A673 (cell line): ENCODE measurements at regions not wholly inside any gene's neighbourhood (a gene's known extent, or its start where the extent isn't known, plus 50 kb on each side); places are given as distances from the start of the nearest gene placed in this dataset.

Source experiments
- BruUV-seq: library from RNA; stranded (reverse); fragments of 400-500 nt; replicated peaks from 2 replicates; lab custom pipeline; 2021; lab: Mats Ljungman, UMichigan
- CTCF ChIA-PET: fragments of 300-600 bp; sonication (Branson Sonifier 250); formaldehyde crosslinking; loops from one replicate; lab custom pipeline; 2022; ENCODE audit warnings: antibody characterized with exemption; lab: Charles Lee
- POLR2A ChIA-PET: fragments of 300-600 bp; sonication (Branson Sonifier 250); formaldehyde crosslinking; loops from one replicate; lab custom pipeline; 2022; ENCODE audit warnings: antibody characterized with exemption; ENCODE audit not compliant: low non-redundant PET; lab: Charles Lee
- DNase-seq: peaks from one replicate; pipeline ENCODE4 v3.0.0-alpha.2; 2015; ENCODE audit warnings: low spot score
- H3K27ac ChIP-seq: fragments of 200-600 bp; sonication (generic); 2 replicates; pipeline ENCODE4 v1.5.1; 2016; ENCODE audit warnings: mixed run types, low read depth, mild to moderate bottlenecking, mixed read lengths, antibody characterized with exemption, low read length; ENCODE audit not compliant: poor library complexity, severe bottlenecking
- H3K27me3 ChIP-seq: fragments of 200-600 bp; sonication (generic); replicated peaks from 2 replicates; pipeline ENCODE4 v1.6.1; 2017; ENCODE audit warnings: mixed run types, low read depth, mild to moderate bottlenecking, mixed read lengths, antibody characterized with exemption, low read length; ENCODE audit not compliant: insufficient read depth, poor library complexity
- H3K36me3 ChIP-seq: fragments of 200-600 bp; sonication (generic); 2 replicates; pipeline ENCODE4 v1.6.1; 2016; ENCODE audit warnings: mixed run types, mild to moderate bottlenecking, mixed read lengths, antibody characterized with exemption, low read length; ENCODE audit not compliant: insufficient read depth, poor library complexity, severe bottlenecking
- H3K4me1 ChIP-seq: fragments of 200-600 bp; sonication (generic); 2 replicates; pipeline ENCODE4 v1.6.1; 2017; ENCODE audit warnings: mixed run types, mild to moderate bottlenecking, mixed read lengths, antibody characterized with exemption, low read length; ENCODE audit not compliant: insufficient read depth, poor library complexity, severe bottlenecking
- H3K4me3 ChIP-seq: fragments of 200-600 bp; sonication (generic); 2 replicates; pipeline ENCODE4 v1.5.1; 2016; ENCODE audit warnings: low read depth, mixed run types, mild to moderate bottlenecking, mixed read lengths, low read length; ENCODE audit not compliant: poor library complexity, severe bottlenecking
- H3K9me3 ChIP-seq: fragments of 200-600 bp; sonication (generic); 2 replicates; pipeline ENCODE4 v1.6.1; 2016; ENCODE audit warnings: mixed run types, low read depth, mild to moderate bottlenecking, mixed read lengths, antibody characterized with exemption, low read length; ENCODE audit not compliant: poor library complexity, severe bottlenecking
- EZH2 ChIP-seq: fragments of 200-600 bp; sonication (generic); IDR thresholded peaks from 2 replicates; pipeline ENCODE4 v1.6.1; 2017; ENCODE audit warnings: borderline replicate concordance, low read depth, mild to moderate bottlenecking, mixed read lengths, antibody characterized with exemption, low read length; ENCODE audit not compliant: poor library complexity, severe bottlenecking
- intact Hi-C: fragments of 100-400 bp; cut with micrococcal nuclease; formaldehyde crosslinking; loops from one replicate; pipeline ENCODE4 v1.10.0; 2022; ENCODE audit not compliant: unreplicated experiment
- TF ChIP-seq, protein P1 (sequence below): fragments of 300-800, 200-600 bp; sonication (generic); conservative IDR thresholded peaks from 2 replicates; pipeline ENCODE4 v1.5.1; 2017; ENCODE audit warnings: low read depth, mild to moderate bottlenecking, antibody characterized with exemption, low read length, moderate library complexity, mixed read lengths

DNA sequence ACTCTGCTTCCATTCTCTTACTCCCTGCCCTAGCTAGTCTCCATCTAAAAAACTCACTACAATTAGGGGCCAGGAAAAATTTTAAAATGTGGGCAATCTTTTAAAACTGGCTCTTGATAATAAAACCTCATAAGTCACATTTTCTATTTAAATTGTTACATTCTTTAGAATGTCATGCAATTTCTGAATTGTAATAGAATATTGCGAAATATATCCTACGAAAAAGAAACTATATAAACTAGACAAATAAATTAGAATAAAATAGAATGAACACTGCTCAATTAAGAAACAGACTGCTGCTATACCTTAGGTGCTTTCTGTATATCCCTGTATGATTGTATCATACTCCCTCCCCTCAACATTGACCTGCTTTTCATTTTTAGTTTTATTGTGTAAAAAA is 826.0 kb downstream of the IGSF11 start:
- H3K4me3 ChIP-seq: no peak overlapping the region
- no peaks in the 10 kb centered on the region for H3K27me3 ChIP-seq
- CTCF ChIA-PET: no interaction called here
- no peaks in the 10 kb centered on the region for H3K36me3 ChIP-seq
- no TSS peak for BruUV-seq
- intact Hi-C loops: no loop called here
- H3K27ac ChIP-seq: no peak overlapping the region
- POLR2A ChIA-PET: no interaction called here
- no peaks in the 10 kb centered on the region for H3K4me1 ChIP-seq
- DNase-seq: no peak
- no peak for TF ChIP-seq EZH2
- H3K9me3 ChIP-seq: no peaks in the 10 kb centered on the region

DNA sequence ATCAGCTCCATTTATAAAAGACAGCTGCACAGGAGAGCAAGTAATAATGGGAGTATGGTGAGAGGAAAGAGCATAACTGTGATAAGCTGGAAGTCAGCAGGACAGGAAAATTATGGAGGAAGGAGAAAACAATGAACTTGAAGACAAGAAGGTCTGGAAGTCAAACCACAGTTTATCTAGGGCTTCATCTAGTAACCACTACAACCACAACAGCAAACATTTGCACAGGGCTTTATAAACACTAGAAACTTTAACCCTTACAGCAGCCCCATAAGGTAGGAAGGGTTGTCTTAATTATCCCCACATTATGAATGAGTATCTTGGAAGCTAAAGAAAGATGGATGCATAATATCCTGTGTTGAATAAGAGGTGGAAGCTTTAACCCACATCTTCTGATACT is 820.8 kb downstream of the IGSF11 start:
- no peak for DNase-seq
- CTCF ChIA-PET: no interaction called here
- H3K27me3 ChIP-seq: no peaks in the 10 kb centered on the region
- intact Hi-C loops: no loop called here
- no peak overlapping the region for H3K4me3 ChIP-seq
- no peak overlapping the region for H3K27ac ChIP-seq
- H3K36me3 ChIP-seq: no peaks in the 10 kb centered on the region
- POLR2A ChIA-PET: no interaction called here
- peaks cover 3% of the 10 kb centered on the region for H3K9me3 ChIP-seq
- H3K4me1 ChIP-seq: no peaks in the 10 kb centered on the region
- BruUV-seq: no TSS peak
- TF ChIP-seq, protein P1, sequence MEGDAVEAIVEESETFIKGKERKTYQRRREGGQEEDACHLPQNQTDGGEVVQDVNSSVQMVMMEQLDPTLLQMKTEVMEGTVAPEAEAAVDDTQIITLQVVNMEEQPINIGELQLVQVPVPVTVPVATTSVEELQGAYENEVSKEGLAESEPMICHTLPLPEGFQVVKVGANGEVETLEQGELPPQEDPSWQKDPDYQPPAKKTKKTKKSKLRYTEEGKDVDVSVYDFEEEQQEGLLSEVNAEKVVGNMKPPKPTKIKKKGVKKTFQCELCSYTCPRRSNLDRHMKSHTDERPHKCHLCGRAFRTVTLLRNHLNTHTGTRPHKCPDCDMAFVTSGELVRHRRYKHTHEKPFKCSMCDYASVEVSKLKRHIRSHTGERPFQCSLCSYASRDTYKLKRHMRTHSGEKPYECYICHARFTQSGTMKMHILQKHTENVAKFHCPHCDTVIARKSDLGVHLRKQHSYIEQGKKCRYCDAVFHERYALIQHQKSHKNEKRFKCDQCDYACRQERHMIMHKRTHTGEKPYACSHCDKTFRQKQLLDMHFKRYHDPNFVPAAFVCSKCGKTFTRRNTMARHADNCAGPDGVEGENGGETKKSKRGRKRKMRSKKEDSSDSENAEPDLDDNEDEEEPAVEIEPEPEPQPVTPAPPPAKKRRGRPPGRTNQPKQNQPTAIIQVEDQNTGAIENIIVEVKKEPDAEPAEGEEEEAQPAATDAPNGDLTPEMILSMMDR: no peak
- TF ChIP-seq EZH2: no peak

DNA sequence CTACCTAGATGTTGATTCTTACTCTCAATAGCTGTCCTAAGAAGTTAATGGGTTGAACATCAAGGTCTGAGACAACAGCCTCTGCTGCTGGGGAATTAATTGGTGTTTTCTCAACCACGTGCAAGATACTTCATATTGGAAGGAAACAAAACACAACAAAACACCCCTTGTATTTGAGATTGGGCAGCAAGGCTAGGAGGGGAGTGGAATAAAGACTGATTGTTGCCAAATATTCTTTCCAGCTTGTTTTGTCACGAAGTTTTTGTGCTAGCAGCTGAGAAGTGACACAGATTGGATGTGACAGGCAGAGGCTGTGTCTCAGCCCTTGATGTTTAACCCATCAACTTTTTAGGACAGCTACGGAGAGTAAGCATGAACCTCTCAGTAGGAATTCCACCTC is 808.4 kb downstream of the IGSF11 start:
- TF ChIP-seq, protein P1: no peak
- TF ChIP-seq EZH2: no peak
- Histone ChIP-seq H3K4me3 (no peak overlapping the region), H3K36me3 (no peaks in the 10 kb centered on the region), H3K27me3 (no peaks in the 10 kb centered on the region), H3K9me3 (no peaks in the 10 kb centered on the region), H3K4me1 (no peaks in the 10 kb centered on the region), H3K27ac (no peak overlapping the region)
- POLR2A ChIA-PET: no interaction called here
- intact Hi-C loops: no loop called here
- no peak for DNase-seq
- CTCF ChIA-PET: no interaction called here
- BruUV-seq: no TSS peak

DNA sequence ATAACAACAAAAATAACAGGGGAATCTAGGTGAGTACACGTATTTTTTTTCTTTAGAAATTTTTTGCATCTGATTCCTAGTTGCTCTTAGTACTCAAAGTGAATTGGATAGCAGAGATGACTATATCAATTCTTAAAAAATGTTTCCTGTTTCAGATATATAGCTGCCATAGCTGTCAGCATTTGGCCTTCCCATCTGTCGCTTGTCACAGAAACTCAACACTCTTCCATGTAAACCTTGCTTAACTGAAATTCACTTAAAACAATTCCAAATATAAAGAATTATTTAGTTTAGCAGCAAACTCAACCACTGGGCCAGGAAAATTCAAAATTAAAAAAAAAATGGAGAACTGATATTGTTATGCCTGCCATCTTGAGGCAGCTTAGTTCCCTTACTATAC is 807.5 kb downstream of the IGSF11 start:
- Histone ChIP-seq H3K27me3 (no peaks in the 10 kb centered on the region), H3K4me1 (no peaks in the 10 kb centered on the region), H3K4me3 (no peak overlapping the region), H3K27ac (no peak overlapping the region), H3K9me3 (no peaks in the 10 kb centered on the region), H3K36me3 (no peaks in the 10 kb centered on the region)
- ChIA-PET CTCF (no interaction called here), POLR2A (no interaction called here)
- TF ChIP-seq, protein P1: no peak
- no peak for TF ChIP-seq EZH2
- BruUV-seq: no TSS peak
- DNase-seq: no peak
- intact Hi-C loops: no loop called here
